ENCODE measurements at regions not wholly inside any gene's neighbourhood (a gene's known extent, or its start where the extent isn't known, plus 50 kb on each side); places are given as distances from the start of the nearest gene placed in this dataset.
A peak's percentile ranks its signal among the peaks of the same experiment; 100 is the strongest.

DNA sequence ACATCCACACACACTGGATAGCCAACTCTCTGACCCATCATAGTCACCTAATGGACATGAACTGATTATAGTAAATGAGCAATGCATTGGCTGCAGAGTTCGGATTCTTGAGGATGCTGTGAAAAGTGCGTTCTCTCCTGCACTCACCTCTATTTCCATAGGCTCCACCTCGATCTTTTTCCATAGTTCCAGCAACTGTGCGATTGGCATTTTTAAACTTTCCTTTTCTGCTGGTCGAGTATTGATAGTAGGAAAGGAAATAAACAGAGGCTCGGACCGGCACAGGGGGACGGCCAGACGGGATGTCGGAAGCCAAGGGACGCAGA, 94.4 kb downstream of the RNASET2 start:
- no peak for FAIRE-seq
- TF ChIP-seq ZBTB20 (CRISPR knock-in tag; IDR thresholded peaks at IDR 0.05; ENCODE audit: borderline replicate concordance, low read depth) (no peak), JUND (CRISPR knock-in tag; IDR thresholded peaks at IDR 0.05) (no peak), ZZZ3 (CRISPR knock-in tag; IDR thresholded peaks at IDR 0.05; ENCODE audit: borderline replicate concordance) (no peak), TEAD2 (CRISPR knock-in tag; IDR thresholded peaks at IDR 0.05) (no peak), JDP2 (CRISPR knock-in tag; IDR thresholded peaks at IDR 0.05; ENCODE audit: borderline replicate concordance) (no peak), PHB2 (IDR thresholded peaks at IDR 0.05; ENCODE audit: partially characterized antibody) (no peak)
- TF ChIP-seq, protein P1, sequence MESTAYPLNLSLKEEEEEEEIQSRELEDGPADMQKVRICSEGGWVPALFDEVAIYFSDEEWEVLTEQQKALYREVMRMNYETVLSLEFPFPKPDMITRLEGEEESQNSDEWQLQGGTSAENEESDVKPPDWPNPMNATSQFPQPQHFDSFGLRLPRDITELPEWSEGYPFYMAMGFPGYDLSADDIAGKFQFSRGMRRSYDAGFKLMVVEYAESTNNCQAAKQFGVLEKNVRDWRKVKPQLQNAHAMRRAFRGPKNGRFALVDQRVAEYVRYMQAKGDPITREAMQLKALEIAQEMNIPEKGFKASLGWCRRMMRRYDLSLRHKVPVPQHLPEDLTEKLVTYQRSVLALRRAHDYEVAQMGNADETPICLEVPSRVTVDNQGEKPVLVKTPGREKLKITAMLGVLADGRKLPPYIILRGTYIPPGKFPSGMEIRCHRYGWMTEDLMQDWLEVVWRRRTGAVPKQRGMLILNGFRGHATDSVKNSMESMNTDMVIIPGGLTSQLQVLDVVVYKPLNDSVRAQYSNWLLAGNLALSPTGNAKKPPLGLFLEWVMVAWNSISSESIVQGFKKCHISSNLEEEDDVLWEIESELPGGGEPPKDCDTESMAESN (CRISPR knock-in tag; conservative IDR thresholded peaks at IDR 0.05) = no peak
- TF ChIP-seq, protein P2, sequence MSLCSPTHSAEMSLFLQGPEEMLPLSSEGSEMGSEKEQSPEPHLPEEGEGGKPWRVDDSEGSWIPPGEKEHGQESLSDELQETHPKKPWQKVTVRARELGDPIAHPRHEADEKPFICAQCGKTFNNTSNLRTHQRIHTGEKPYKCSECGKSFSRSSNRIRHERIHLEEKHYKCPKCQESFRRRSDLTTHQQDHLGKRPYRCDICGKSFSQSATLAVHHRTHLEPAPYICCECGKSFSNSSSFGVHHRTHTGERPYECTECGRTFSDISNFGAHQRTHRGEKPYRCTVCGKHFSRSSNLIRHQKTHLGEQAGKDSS (CRISPR knock-in tag; IDR thresholded peaks at IDR 0.05; ENCODE audit: borderline replicate concordance, low read depth) = no peak
- TF ChIP-seq, protein P3, sequence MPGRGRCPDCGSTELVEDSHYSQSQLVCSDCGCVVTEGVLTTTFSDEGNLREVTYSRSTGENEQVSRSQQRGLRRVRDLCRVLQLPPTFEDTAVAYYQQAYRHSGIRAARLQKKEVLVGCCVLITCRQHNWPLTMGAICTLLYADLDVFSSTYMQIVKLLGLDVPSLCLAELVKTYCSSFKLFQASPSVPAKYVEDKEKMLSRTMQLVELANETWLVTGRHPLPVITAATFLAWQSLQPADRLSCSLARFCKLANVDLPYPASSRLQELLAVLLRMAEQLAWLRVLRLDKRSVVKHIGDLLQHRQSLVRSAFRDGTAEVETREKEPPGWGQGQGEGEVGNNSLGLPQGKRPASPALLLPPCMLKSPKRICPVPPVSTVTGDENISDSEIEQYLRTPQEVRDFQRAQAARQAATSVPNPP (CRISPR knock-in tag; IDR thresholded peaks at IDR 0.05) = no peak
- TF ChIP-seq, protein P4, sequence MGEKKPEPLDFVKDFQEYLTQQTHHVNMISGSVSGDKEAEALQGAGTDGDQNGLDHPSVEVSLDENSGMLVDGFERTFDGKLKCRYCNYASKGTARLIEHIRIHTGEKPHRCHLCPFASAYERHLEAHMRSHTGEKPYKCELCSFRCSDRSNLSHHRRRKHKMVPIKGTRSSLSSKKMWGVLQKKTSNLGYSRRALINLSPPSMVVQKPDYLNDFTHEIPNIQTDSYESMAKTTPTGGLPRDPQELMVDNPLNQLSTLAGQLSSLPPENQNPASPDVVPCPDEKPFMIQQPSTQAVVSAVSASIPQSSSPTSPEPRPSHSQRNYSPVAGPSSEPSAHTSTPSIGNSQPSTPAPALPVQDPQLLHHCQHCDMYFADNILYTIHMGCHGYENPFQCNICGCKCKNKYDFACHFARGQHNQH (CRISPR knock-in tag; IDR thresholded peaks at IDR 0.05) = no peak
- TF ChIP-seq, protein P5, sequence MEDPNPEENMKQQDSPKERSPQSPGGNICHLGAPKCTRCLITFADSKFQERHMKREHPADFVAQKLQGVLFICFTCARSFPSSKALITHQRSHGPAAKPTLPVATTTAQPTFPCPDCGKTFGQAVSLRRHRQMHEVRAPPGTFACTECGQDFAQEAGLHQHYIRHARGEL (CRISPR knock-in tag; IDR thresholded peaks at IDR 0.05) = no peak
- no peak overlapping the region for H3K27ac ChIP-seq (ENCODE audit: extremely low read length, insufficient read depth, low read length)
- H2AFZ ChIP-seq (ENCODE audit: low read length) = no peak overlapping the region
- H3K4me2 ChIP-seq (ENCODE audit: low read depth, low read length) = peak overlapping the region; percentile 69; the same call in 1 of the 2 replicates
- WGBS (ENCODE audit: low lambda C conversion rate) = 67% methylated on average over 11 of the region's 11 CpGs
- H3K27me3 ChIP-seq (ENCODE audit: control insufficient read depth in 1 of 2, insufficient read depth in 2 of 2, low read length in 2 of 2) = peaks cover 3 to 12% of the 10 kb centered on the region in 2 experiments; a peak in 4 of 5 replicates
- ATAC-seq = no peak
- BruUV-seq (replicated peaks) = no TSS peak
- no peaks in the 10 kb centered on the region for H4K20me1 ChIP-seq (ENCODE audit: insufficient read depth, low read length)
- no peak for DNase-seq (ENCODE audit: low spot score)
- H3K36me3 ChIP-seq (replicated peaks in 1 of 2; ENCODE audit: control insufficient read depth in 1 of 2, insufficient read depth in 2 of 2, low read length in 2 of 2) = no peaks in the 10 kb centered on the region
- intact Hi-C loops (cut with micrococcal nuclease; ENCODE audit: unreplicated experiment) (no loop called here), in situ Hi-C loops (cut with HindIII; ENCODE audit: extremely low pct_ligation_motif_present, low pct_unique_long_range_greater_than_20kb) (no loop called here)
- H3K4me1 ChIP-seq (ENCODE audit: insufficient read depth, low read length) = peaks cover 24% of the 10 kb centered on the region
- CTCF ChIA-PET (ENCODE audit: low intra/inter-chr PET ratio, low total read pairs) = no interaction called here
- H3K4me3 ChIP-seq (replicated peaks in 1 of 3; ENCODE audit: insufficient read depth in 1 of 3, low read depth in 2 of 3, low read length in 3 of 3) = peak overlapping the region; percentile 38 to 61 (median 43); a peak in 1 of 6 replicates
- no peaks in the 10 kb centered on the region for H3K9me3 ChIP-seq (ENCODE audit: low read length)
- H3K79me2 ChIP-seq (ENCODE audit: insufficient read depth, low read length) = no peaks in the 10 kb centered on the region
- no peak overlapping the region for H3K9ac ChIP-seq (ENCODE audit: insufficient read depth, low read depth, low read length)
- POLR2A ChIA-PET = no interaction called here

All from HepG2 (cell line).